SHP77 (cell line): ENCODE measurements at regions not wholly inside any gene's neighbourhood (a gene's known extent, or its start where the extent isn't known, plus 50 kb on each side); places are given as distances from the start of the nearest gene placed in this dataset.

ENCODE experiments used
- DNase-seq, 2 experiments: peaks; one replicate each; lab custom pipeline; 2025; lab: John Stamatoyannopoulos, UW

- no peak for DNase-seq
These were observed 384.2 kb upstream of the SALL3 start for GRCh38 chr18:78595453-78595852.

DNA sequence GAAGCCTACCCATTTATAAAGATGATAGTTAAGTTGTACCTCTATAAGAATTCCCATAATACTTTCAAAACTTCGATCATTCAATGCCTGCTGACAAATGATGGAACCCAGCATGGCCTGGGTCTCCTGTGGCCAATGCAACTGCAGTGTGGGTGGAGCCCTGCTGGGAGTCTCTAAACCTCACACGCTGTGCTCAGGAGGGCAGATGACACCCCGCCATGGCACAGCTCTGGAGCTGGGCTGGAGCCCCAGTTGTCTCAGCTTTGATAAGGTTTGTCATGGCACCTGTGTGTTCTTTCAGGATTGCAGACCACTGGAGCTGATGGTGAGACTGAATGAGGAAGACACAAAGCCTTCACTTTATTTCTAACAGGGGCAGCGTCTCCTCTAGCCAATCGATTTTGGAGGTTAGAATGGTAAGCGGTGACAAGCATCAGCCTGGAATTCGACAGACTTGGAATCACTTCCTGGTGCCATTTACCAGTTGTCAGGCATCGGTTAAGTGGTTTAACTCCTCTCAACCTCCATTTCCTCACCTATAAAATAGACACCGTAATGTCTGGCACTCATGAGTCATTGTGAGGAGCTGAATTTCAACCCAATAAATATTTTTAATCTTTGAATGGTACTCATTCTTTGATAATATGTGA lies 383.6 kb upstream of the SALL3 start:
- no peak for DNase-seq

DNA sequence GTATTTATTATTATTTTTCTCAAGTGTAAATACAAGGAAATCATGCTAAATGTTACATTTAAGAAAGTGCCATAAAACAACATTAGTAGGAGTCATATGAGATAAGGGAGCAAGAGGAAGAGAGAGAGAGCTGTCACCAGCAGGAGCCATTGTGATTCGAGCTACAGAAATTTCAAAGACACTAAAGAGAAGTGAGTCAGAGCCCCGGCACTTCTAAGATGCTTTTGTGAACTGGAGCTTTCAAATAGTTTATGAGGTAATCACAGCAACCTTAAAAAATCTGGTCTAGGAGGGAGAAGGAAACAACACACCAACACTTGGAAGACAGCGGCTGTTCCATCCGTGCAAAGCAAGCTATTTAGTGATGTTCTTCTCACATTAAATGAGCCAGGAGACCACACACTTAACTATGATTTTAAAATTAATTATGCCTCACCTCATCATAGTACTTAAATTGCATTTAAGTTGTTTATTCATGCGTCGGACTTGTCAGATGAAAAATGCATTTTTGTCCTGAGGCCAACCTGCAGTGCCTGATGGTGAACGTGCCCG lies 382.7 kb upstream of the SALL3 start:
- DNase-seq: no peak

GRCh38 chr18:78601349-78601748 lies 378.3 kb upstream of the SALL3 start:
- DNase-seq: no peak

GRCh38 chr18:78601923-78602322 lies 377.7 kb upstream of the SALL3 start:
- no peak for DNase-seq

GRCh38 chr18:78602430-78602829 lies 377.2 kb upstream of the SALL3 start:
- no peak for DNase-seq

- DNase-seq: no peak
These were observed 376.3 kb upstream of the SALL3 start for GRCh38 chr18:78603102-78603983.

- no peak for DNase-seq
These were observed 374.4 kb upstream of the SALL3 start for GRCh38 chr18:78605255-78605654.

- no peak for DNase-seq
These were observed 372.4 kb upstream of the SALL3 start for GRCh38 chr18:78607221-78607620.

- DNase-seq: no peak
These were observed 371.8 kb upstream of the SALL3 start for GRCh38 chr18:78607784-78608183.

- no peak for DNase-seq
These were observed 369.4 kb upstream of the SALL3 start for GRCh38 chr18:78610179-78610578.

GRCh38 chr18:78611201-78611800 lies 368.3 kb upstream of the SALL3 start:
- no peak for DNase-seq

GRCh38 chr18:78611869-78612268 lies 367.7 kb upstream of the SALL3 start:
- DNase-seq: no peak

DNA sequence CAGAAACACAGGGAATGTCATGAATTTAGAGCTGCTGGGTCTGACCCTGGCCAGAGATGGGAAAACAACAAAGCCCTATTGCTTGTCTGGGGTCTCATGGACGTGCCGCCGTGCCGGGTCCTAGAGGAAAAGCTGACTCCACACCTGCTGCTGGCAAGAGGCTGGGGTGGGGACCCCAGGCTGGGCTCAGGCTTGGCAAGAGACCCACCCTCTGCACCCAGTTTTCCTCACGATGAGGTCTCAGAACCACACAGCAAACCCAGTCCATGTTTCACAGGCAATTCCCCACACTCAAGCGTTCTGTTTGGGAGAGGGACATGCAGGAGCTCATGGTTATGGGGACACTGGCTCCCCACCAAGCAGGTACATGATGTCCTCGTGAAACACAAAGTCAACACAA lies 367.3 kb upstream of the SALL3 start:
- DNase-seq: no peak

DNA sequence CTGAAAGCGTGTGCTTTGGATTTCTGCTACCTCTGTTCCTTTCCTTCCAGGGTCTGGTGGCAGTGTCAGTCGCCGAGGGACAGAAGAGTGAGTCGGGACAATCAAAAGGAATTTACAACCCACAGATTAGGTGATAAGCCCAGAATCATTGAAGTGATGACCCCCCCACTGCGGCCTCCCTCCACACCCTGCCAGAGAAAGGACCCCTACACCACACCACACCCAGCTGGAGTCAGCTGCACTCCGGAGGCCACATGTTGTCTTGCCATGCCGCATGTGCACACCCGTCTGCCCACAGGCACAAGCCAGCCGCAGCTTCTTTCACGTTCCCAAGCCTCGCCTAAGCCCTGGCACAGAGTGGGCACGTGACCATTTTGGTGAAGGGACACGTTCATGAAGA lies 366.8 kb upstream of the SALL3 start:
- no peak for DNase-seq

DNA sequence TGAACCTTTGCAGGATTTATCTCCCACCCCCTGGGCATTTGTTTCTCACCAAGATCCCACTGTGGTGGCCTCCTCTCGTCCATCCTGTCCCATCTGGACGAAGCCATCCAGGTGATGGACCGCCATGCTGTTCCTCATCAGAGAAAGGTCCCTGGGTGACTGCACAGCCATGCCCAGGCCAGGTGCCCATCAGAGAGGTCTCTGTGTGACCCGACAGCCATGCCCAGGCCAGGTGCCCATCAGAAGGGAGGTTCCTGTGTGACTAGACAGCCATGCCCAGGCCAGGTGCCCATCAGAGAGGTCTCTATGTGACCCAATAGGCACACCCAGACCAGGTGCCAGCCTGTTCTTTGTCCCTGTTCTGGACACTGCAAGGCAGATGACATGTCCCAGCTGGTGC lies 360.9 kb upstream of the SALL3 start:
- no peak for DNase-seq

GRCh38 chr18:78619854-78620253 lies 359.8 kb upstream of the SALL3 start:
- no peak for DNase-seq

- DNase-seq: no peak
These were observed 359.3 kb upstream of the SALL3 start for GRCh38 chr18:78620326-78620725.

DNA sequence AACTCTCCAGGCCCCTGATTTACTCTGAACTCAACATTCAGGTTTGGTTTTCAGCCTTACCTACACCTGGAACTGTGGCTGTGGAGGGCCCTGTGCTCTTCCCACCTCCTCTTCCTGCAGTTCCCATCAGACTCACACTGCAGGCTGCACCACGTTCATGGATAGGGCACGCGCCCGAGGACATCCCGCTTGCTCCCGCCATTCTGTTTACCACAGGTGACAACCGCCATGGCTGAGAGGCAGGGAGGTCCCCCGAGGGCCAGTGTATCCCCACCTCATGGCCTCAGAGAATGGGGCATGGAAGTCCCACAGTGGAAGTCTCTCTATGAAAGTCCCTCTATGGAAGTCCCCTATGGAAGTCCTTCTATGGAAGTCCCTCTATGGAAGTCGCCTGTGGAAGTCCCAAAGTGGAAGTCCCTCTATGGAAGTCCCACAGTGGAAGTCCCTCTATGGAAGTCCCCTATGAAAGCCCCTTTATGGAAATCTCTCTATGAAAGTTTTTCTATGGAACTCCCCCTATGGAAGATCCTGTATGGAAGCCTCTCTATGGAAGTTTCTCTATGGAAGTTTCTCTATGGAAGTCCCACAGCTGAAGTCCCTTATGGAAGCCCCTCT lies 358.4 kb upstream of the SALL3 start:
- no peak for DNase-seq

DNA sequence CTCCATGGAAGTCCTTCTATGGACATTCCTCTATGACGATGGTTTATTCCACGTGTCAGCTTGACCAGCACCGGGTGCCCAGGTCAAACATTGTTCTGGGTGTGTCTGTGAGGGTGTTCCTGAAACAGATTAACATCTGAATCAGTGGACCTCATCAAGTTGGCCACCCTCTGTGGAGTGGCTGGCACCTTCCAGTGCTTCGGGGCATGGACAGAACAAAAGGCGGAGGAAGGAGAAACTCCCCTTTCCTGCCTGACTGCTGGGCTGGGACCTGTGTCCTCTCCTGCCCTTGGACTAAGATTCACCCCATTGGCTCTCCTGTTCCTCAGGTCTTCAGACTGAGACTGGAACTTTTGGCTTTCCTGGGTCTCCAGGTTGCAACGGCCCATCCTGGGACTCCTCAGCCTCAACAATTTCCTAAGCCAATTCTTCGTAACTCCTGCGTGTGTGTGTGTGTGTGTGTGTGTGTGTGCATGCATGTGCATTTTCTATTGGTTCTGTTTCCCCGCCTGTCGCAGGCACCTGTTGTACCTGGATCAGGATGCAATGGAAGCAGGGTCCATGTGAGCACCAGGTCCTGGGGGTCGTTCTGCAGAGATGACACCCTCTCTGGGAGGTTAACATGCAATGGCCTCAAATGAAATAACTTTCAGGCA lies 357.2 kb upstream of the SALL3 start:
- no peak for DNase-seq

GRCh38 chr18:78622907-78623541 lies 356.6 kb upstream of the SALL3 start:
- no peak for DNase-seq
